ENCODE measurements at regions not wholly inside any gene's neighbourhood (a gene's known extent, or its start where the extent isn't known, plus 50 kb on each side); places are given as distances from the start of the nearest gene placed in this dataset.

- ChIA-PET CTCF (interaction anchor here (1.1 to 1.3 kb wide), 2 partner anchors 9 to 1772 kb away, joined by 3 to 4 read pairs; no protein-coding TSS in a partner anchor), POLR2A (no interaction called here)
- no peak overlapping the region for H3K4me2 ChIP-seq (ENCODE audit: insufficient read depth, low read length)
- H4K20me1 ChIP-seq (replicated peaks; ENCODE audit: control insufficient read depth, extremely low read depth, insufficient read depth, low read length) = no peaks in the 10 kb centered on the region
- H3K9ac ChIP-seq (replicated peaks; ENCODE audit: extremely low read depth, insufficient read depth, low read length) = no peak overlapping the region
- BruUV-seq (replicated peaks) = no TSS peak
- H3K36me3 ChIP-seq (ENCODE audit: control insufficient read depth in 2 of 2, extremely low read depth in 1 of 2, insufficient read depth in 2 of 2, low read length in 2 of 2) = no peaks in the 10 kb centered on the region
- no peaks in the 10 kb centered on the region for H3K27me3 ChIP-seq (ENCODE audit: control insufficient read depth in 2 of 2, insufficient read depth in 2 of 2, low read length in 2 of 2)
- DNase-seq (ENCODE audit: low read depth, low spot score) (no peak), FAIRE-seq (no peak)
- intact Hi-C loops (cut with micrococcal nuclease) = no loop called here
- no peak overlapping the region for H3K27ac ChIP-seq (ENCODE audit: insufficient read depth, low read depth, low read length)
- H3K4me1 ChIP-seq (ENCODE audit: control insufficient read depth, extremely low read depth, insufficient read depth, low read length) = peaks cover 13% of the 10 kb centered on the region
- no peak overlapping the region for H2AFZ ChIP-seq (ENCODE audit: low read depth, low read length)
- no peaks in the 10 kb centered on the region for H3K9me1 ChIP-seq (replicated peaks; ENCODE audit: control insufficient read depth, extremely low read depth, insufficient read depth, low read length)
- dilution Hi-C loops (cut with MboI; ENCODE audit: extremely low pct_ligation_motif_present, low sequenced_read_pairs) = no loop called here
- no peak overlapping the region for H3K4me3 ChIP-seq (replicated peaks in 1 of 3; ENCODE audit: insufficient read depth in 1 of 3, low read depth in 1 of 3, low read length in 3 of 3)
- H3K79me2 ChIP-seq (ENCODE audit: control insufficient read depth, insufficient read depth, low read length) = no peaks in the 10 kb centered on the region
- H3K9me3 ChIP-seq (replicated peaks; ENCODE audit: control insufficient read depth, insufficient read depth, low read length) = no peaks in the 10 kb centered on the region
- no peak for TF ChIP-seq GATA2 (IDR thresholded peaks at IDR 0.05; ENCODE audit: insufficient read depth, insufficient read length, low read depth, low read length)
- no peak for TF ChIP-seq CTCF (IDR thresholded peaks at IDR 0.05; ENCODE audit: extremely low read depth in 1 of 2, insufficient read depth in 1 of 2, low read depth in 1 of 2, low read length in 2 of 2)
- TF ChIP-seq POLR2A (IDR thresholded peaks at IDR 0.05; ENCODE audit: low read depth, low read length) = no peak
- TF ChIP-seq EZH2 (IDR thresholded peaks at IDR 0.05; ENCODE audit: borderline replicate concordance, low read depth, low read length, severe bottlenecking) = no peak
- no peak for TF ChIP-seq POLR2AphosphoS5 (IDR thresholded peaks at IDR 0.05; ENCODE audit: insufficient read depth, low read depth, low read length)
- no peak for TF ChIP-seq JUN (IDR thresholded peaks at IDR 0.05; ENCODE audit: borderline replicate concordance, insufficient read depth, insufficient read length, low read depth)
- no peak for TF ChIP-seq MAX (IDR thresholded peaks at IDR 0.05; ENCODE audit: insufficient read depth, insufficient read length)
- TF ChIP-seq FOS (IDR thresholded peaks at IDR 0.05; ENCODE audit: borderline replicate concordance, insufficient read depth, low read length) = no peak
These were observed 254.2 kb downstream of the OLFM3 start for GRCh38 chr1:101742509-101742908.
